EL (cell line): ENCODE measurements at regions not wholly inside any gene's neighbourhood (a gene's known extent, or its start where the extent isn't known, plus 50 kb on each side); places are given as distances from the start of the nearest gene placed in this dataset.
"Not testable (repeated sequence)": the region's sequence is repeated elsewhere in the genome, so short reads cannot be mapped to it uniquely, and the experiment has no call there.

ENCODE experiments used
- DNase-seq: peaks from one replicate; pipeline ENCODE4 v3.0.0-alpha.2; 2016

DNA sequence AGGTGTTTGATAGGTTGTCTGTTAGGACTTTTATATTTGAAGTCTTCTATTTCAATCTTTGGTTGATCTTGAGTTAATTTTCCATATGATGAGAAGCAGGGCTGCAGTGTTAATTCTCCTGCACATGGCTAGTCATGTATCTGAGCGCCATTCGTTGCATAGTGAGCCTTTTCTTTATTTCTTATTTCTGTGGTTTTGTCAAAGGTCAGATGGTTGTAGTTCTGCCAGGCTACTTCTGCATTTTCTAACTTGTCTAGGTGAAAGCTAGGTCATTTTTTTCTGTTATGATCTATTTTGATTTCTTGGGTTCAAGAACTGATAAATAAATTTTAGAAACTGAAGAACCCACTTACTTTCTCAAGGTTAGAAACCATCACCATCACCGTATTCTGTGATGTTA, 56.7 kb downstream of the CCDC74A start:
- no peak for DNase-seq

DNA sequence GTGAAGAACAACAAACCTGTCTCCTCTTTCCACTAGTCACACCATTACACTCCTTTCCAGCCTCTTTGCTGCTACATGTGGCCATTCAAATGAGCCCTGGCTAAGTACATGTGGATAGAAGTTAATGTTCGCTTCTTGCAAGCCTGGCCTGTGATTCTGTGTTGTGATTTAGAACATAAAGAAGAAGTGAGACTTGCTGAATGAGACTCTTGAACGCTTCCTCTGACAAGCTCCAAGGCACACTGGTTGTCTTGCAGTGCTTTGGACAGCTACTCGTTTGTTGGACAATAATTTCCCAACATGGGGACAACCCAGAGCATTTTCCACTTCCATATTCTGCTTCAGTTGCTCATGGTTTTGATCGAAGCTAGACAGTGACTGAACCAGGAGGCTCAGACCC, 57.3 kb downstream of the CCDC74A start:
- no peak for DNase-seq

DNA sequence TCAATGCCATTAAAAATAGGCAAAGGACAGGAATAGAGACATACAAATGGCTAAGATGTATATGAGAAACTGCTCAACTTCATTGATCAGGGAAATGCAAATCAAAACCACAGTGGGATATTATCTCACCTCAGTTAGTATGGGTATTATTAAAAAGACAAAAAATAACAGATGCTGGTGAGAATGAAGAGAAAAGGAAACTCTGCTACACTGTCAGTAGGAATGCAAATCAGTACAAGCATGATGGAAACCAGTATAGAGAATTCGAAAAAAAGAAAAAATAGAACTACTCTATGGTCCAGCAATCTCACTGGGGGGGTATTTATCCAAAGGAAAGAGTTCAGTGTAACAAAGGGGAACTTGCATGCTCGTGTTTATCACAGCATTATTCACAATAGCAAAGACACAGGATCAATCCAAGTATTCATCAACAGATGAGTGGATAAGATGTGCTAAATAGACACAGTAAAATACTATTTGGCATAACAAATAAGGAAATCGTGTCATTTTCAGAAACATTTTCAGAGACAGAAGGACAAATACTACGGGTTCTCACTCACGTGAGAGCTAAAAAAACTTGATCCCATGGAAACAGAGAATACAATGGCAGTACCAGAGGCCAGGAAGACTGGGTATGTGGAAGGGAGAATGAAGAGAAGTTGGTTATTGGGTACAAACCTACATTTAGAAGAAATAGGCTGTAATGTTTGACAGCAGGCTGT, 60.6 kb downstream of the CCDC74A start:
- DNase-seq = no peak

DNA sequence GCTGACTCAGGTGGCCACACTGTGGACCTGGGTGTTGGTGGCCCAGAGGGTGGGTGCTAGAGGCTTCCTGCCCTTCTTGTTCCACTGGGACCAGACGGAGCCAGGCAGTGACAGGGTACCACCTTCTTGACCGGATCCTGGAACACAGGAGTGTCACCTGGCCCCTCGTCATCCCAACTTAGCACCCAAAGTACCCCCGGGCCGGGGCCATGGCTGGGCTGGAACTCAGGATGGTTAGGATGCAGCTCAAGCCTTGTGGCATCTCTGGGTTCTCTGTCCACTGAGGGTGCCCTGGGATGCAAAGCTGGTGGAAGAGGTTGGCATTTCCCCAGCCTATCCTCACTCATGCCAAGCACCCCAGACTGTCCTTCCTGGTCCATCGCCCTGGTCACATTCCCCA, 61.4 kb downstream of the CCDC74A start:
- not testable (repeated sequence) for DNase-seq

DNA sequence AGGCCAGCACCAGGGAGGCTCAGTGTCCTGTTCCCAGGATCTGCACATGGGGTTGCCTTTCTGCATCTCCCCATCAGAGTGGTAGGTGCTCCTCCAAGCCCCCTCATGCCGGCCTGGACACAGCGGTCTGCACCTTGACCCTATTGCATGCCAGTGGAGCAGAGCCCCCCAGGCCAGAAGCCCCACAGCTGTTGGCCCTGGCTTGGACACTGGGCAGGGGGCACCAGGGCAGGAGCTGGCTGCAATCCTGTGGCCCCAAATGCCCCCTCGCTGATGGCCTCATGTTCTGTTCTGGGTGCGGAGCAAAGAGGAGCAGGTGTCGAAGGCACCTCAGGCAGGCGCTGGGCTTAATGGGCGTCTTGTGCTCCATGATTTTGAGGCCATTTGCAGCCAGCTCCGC, 62.7 kb downstream of the CCDC74A start:
- DNase-seq = no peak

GRCh38 chr2:131590896-131591295, 63.2 kb downstream of the CCDC74A start:
- no peak for DNase-seq

GRCh38 chr2:131596561-131596960, 68.9 kb downstream of the CCDC74A start:
- not testable (repeated sequence) for DNase-seq

- not testable (repeated sequence) for DNase-seq
Observed at GRCh38 chr2:131602444-131602843, 74.8 kb downstream of the CCDC74A start.

- DNase-seq = not testable (repeated sequence)
Observed at GRCh38 chr2:131604652-131605051, 77.0 kb downstream of the CCDC74A start.

GRCh38 chr2:131606366-131606765, 78.7 kb downstream of the CCDC74A start:
- not testable (repeated sequence) for DNase-seq

DNA sequence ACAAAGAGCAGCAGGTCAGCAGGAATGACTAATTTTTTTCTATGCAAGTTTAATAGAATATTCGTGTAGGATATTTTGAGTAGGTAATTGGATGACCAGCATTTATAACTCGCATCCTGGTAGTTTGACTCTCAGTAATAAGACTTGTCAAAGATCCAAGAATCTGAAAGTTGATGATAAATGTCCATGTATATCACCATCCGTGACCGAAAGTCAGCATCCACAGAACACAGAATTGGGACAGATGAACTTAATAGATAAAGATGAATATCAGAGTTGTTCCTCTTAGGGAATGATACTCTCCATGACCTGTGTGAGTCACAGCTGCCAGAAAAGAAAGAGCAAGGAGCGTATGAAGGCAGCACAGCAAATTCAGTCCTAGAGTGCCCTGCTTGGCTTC, 79.4 kb downstream of the CCDC74A start:
- not testable (repeated sequence) for DNase-seq

DNA sequence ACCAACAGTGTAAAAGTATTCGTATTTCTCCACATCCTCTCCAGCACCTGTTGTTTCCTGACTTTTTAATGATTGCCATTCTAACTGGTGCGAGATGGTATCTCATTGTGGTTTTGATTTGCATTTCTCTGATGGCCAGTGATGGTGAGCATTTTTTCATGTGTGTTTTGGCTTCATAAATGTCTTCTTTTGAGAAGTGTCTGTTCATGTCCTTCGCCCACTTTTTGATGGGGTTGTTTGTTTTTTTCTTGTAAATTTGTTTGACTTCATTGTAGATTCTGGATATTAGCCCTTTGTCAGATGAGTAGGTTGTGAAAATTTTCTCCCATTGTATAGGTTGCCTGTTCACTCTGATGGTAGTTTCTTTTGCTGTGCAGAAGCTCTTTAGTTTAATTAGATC, 86.9 kb downstream of the CCDC74A start:
- not testable (repeated sequence) for DNase-seq

- DNase-seq = not testable (repeated sequence)
Observed at GRCh38 chr2:131618320-131618719, 90.6 kb downstream of the CCDC74A start.

- DNase-seq = not testable (repeated sequence)
Observed at GRCh38 chr2:131622874-131623273, 95.2 kb downstream of the CCDC74A start.

- not testable (repeated sequence) for DNase-seq
Observed at GRCh38 chr2:131626011-131626410, 98.3 kb downstream of the CCDC74A start.

- not testable (repeated sequence) for DNase-seq
Observed at GRCh38 chr2:131626565-131626964, 98.9 kb downstream of the CCDC74A start.

- DNase-seq = not testable (repeated sequence)
Observed at GRCh38 chr2:131627777-131628176, 100.1 kb downstream of the CCDC74A start.

DNA sequence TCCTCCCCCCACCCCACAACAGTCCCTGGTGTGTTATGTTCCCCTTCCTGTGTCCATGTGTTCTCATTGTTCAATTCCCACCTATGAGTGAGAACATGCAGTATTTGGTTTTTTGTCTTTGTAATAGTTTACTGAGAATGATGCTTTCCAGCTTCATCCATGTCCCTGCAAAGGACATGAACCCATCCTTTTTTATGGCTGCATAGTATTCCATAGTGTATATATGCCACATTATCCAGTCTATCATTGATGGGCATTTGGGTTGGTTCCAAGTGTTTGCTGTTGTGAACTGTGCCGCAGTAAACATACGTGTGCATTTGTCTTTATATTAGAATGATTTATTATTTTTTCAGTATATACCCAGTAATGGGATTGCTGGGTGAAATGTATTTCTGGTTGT, 104.0 kb downstream of the CCDC74A start:
- not testable (repeated sequence) for DNase-seq

GRCh38 chr2:131633405-131633804, 105.7 kb downstream of the CCDC74A start:
- not testable (repeated sequence) for DNase-seq

- not testable (repeated sequence) for DNase-seq
Observed at GRCh38 chr2:131633827-131634695, 106.4 kb downstream of the CCDC74A start.

- no peak for DNase-seq
Observed at GRCh38 chr2:131635611-131636010, 107.9 kb downstream of the CCDC74A start.

- DNase-seq = not testable (repeated sequence)
Observed at GRCh38 chr2:131636704-131637308, 109.1 kb downstream of the CCDC74A start.

- DNase-seq = not testable (repeated sequence)
Observed at GRCh38 chr2:131639001-131639620, 111.4 kb downstream of the CCDC74A start.
